HuH-7 (cell line): ENCODE measurements at regions not wholly inside any gene's neighbourhood (a gene's known extent, or its start where the extent isn't known, plus 50 kb on each side); places are given as distances from the start of the nearest gene placed in this dataset.
A peak's percentile ranks its signal among the peaks of the same experiment; 100 is the strongest.
"Not testable (repeated sequence)": the region's sequence is repeated elsewhere in the genome, so short reads cannot be mapped to it uniquely, and the experiment has no call there.

Source experiments
- DNase-seq: peaks from one replicate; pipeline ENCODE4 v3.0.0; 2011; ENCODE audit warnings: low spot score

DNA sequence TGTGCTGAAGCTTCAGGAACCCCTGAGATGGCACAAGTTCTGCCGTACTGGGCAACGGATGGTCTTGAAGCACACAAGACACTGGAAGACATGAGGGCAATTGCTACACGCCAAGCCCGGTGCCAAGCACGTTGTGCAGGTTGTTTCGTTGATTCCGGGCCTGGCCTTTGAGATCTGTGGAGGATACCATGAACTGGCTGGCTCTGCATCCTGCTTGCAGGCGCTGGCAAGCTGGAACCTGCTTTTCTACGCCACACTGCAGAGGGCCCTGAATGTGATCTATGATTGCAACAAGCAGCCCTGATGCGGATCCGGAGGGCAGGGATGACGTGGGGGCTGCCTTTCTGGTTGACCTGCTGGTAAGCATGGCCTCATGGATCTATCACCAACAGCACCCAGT lies 262.5 kb upstream of the ATP10A start:
- DNase-seq = no peak

DNA sequence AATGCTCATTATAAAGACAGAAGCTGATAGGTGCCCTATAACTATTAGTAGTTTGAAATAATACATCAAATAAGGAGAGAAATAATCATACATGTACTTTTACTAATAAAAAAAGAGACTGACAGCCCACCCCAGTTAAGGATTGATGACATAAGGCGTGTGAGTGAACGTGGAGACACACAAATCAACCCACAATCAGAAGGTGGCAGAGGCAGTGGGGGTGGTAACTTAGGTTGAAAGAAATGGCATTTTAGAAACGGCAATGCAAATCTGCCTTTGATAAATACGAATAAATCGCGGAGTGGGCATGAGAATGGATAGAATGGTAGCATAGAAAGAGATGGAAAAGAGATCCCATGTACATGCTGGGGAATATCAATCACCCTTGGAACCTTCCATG lies 256.2 kb upstream of the ATP10A start:
- DNase-seq = no peak

DNA sequence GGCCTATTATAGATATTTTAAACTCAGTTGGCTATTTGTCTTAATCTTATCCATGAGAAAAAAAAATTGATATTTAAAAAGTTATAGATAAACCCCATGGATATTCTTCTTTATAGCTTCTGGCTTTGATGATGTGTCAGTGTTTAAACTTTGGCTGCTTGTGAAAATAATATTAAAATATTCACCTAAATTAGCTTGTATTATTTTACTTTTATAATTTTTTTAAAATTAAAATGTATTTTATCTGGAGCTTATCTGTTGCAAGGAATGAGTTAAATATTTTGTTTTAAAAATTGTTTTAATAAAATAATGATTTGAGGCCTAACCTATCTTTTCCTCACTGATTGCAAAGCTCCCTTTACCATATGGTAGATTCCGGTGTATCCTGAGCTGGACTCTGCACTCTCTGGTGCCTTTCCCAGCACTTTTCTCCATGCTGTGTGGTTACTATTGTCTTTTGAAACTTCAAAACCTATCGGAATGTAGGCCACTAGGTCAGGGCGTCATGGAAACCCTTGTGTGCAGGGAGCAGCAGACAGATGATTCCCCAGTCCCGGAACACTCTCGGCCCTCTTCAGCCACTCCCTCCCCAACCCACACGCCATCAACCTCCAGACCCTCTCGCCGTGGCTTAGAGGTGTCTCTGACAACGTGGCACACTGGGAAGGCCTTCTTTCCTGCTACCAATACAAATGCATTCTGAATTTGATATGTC lies 252.3 kb upstream of the ATP10A start:
- no peak for DNase-seq

DNA sequence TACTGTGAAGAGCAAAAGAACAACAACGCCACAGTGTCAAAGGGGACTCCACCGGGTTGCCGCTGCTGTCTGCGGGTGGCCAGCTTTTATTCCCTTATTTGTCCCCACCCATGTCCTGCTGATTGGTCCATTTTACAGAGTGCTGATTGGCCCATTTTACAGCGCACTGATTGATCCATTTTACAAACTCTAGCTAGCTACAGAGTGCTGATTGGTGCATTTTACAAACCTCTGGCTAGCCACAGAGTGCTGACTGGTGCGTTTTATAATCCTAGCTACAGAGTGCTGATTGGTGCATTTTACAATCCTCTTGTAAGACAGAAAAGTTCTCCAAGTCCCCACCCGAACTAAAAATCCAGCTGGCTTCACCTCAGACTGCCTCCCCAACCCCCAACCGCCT lies 251.0 kb upstream of the ATP10A start:
- DNase-seq = not testable (repeated sequence)

DNA sequence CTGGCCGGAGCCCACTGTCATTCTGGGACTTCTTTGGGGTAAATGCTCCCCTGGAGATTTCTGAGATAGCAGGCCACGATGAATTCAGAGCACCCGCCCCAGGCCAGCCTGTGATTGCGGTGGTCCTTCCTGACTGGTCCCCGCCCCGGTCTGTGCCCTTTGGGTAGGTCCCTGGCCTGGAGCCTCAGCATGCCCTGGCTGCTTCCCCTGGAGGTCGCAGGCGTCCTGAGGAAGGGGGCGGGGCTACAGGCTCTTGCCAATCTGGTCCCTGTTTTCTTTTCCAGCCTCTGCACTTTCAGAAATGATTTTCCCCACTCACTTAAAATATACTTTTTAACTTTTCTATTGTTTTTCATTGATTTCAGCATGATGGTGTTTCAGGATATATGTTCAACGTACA lies 250.2 kb upstream of the ATP10A start:
- DNase-seq = no peak

DNA sequence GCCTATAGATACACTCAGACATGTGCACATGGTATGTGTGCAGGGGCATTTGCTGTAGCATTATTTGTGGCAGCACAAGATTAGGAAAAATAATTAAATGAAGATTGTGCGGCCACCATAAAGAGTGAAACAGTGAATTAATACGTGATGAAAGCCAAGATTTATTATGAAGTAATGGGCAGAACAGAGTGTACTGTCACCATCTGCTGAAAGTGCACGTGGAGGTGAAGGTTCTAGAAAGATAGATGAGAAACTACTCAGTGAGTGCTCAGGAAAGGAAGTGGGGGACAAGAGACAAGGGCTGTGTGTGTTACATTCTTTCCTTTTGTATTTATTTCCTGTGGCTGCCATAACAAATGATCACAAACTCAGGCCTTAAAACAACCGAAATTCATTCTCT lies 246.1 kb upstream of the ATP10A start:
- no peak for DNase-seq

DNA sequence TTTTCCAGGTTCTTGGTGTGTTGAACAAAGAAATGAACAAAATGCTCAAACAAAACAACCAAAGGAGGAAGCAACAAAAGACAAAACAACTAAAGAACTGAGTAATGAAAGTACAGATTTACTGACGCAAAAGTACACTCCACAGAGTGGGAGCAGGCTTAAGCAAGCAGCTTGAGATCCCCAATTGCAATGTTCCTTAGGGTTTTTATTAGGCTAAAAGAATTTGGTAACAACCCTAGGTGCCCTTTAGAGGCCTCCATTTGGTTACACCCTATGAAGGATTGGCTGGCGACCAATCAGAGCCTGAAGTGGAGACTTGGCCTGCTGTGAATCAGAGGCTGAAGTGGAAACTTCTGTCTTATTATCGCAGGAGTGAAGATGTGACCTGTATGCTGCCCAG lies 243.4 kb upstream of the ATP10A start:
- DNase-seq = no peak

DNA sequence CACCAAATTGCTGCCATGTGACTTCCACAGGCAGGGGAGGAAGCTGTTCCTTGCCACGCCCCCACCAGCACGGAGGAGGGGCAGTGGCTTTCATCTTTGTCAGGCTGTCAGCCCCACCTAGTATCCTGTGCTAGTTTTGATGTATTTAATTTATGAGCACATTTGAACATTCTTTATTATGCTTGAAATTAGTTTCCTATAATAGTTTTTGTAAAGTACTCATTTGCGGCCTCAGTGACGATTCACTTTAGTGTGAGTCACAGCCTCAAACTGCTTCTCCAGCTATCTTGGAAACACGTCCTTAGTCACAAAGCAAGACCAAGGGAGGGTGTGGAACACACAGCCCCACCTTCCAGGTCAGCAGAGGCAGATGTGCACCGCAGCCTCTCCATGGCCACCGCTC lies 239.9 kb upstream of the ATP10A start:
- DNase-seq = no peak

DNA sequence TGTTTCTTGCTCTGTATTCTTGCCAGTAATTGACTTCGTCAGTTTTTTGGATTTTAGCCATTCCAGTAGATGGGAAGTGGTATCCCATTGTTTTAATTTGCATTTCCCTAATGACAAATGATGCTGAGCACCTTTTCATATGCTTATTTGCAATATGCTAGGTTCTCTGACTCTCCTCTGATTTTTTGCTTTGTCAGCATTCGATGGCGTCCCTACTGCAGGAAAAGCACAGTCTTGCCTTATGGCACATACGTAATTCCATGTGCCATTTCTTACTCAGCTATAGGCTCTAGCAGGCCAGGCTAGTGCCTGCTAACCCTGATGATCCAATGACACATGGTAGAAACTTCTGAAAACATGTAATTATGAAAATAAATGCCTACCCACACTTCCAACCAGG lies 239.2 kb upstream of the ATP10A start:
- DNase-seq = no peak

DNA sequence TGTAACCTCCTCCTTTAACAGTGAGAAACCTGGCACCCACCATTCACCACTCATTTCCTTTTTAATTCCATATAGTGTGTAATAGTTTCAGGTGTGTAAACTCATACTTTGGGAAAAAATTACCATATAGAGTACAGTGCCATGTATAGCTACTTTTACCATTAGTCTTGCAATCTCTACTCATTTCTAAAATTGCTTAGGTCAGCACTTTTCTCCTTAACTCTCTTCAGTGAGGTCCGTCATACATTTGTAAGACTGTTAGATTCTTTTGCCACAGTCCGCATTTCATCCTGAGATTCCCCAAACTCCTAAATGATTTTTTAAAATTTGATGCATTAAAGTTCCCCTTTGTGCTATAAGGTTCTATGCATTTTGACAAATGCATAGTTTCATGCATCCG lies 238.3 kb upstream of the ATP10A start:
- DNase-seq = no peak

DNA sequence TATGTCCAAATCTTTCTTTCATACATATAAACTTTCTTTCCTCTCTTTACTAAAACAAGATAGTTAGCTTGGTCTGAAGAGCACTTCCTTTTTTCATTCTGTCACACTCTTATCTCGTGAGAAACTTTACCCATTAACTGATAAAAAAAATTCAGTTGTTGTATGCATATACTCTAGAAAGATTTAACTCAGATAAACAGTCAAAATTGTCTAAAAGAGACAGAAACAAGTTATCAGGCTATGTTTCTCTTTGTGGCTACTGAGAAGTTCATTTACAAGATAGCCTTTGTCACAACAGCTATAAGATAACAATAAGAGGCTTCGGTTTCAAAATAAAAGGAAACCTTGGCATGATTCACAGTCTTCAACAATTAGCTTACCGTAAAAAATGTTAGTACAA lies 235.7 kb upstream of the ATP10A start:
- DNase-seq = no peak

DNA sequence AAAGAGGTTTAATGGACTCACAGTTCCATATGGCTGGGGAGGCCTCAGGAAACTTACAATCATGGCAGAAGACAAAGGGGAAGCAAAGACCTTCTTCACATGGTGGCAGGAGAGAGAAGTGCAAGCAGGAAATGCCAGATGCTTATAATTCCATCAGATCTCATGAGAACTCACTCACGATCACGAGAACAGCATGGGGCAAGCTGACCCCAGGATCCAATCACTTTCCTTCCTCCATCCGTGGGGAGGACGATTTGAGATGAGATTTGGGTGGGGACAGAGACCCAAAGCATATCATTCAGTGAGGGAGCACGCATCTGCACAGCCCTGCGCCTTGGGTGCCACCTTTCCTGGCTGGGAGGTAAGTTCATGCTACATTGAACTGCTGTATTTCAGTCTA lies 234.1 kb upstream of the ATP10A start:
- no peak for DNase-seq

DNA sequence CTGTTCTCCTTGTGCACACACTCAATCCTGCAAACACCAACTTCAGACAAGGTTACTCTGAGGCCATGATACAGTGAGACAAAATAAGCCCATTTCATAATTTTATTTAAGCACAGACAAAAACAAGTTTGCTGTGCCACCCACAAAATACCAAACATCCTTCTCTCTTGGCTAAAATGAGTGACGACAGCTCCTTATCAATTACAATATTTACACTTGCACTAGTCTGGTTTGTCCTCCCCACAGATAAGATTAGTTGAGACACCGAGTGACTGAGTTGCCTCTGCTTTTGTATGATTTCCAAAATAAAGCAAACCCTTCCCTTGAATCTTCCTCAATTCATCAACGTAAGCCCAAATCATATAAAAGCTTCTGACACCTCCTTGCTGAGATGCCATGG lies 233.5 kb upstream of the ATP10A start:
- no peak for DNase-seq

DNA sequence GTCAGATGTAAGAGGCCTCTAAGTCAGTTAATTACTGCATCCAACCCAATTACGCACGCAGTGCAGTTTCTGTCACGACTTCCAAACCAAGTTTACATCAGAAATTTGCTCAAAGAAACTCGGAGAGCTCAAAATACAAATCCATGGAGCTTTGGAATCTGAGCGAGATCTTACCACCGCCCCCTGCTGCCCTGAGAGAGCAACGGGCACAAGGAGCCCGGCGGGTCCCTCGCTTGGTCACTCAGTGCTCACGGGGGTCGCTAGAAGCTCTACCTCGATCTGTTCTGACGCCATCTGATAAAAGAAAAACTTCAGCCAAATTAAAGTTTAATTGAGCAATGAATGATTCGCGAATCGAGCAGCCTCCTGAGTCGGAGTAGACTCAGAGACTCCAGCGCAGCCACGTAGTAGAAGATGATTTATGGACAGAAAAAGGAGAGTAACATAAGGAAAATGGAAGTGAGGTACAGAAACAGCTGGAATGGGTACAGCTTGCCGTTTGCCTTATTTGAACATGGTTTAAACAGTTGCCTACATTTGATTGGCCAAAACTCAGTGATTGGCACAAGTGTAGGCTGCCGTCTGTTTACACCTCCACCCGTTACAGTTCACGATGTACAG lies 232.7 kb upstream of the ATP10A start:
- DNase-seq = no peak

DNA sequence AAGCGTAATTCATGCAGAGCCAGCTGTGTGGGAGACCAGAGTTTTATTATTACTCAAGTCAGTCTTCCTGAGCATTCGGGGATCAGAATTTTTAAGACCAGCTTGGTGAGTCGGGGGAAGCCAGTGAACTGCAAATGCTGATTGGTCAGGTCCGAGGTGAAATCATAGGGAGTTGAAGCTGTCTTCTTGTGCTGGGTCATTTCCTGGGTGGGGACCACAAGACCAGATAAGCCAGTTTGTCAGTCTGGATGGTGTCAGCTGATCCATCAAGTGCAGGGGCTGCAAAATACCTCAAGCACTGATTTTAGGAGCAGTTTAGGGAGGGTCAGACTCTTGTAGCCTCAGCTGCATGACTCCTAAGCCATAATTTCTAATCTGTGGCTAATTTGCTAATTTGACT lies 228.1 kb upstream of the ATP10A start:
- DNase-seq = no peak

DNA sequence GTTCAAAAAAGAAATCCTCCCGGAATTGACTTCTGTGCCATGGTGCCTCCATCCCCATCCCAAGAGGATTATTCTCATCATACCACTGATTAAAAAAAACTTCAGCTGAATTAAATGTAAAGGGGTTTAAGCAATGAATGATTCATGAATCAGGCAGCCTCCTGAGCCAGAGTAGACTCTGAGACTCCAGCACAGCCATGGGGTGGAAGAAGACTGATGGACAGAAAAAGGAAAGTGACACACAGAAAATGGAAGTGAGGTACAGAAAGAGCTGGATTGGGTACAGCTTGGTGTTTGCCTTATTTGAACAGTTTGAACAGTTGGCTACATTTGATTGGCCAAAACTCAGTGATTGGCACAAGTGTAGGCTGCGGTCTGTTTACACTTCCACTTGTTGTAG lies 224.8 kb upstream of the ATP10A start:
- DNase-seq = no peak

DNA sequence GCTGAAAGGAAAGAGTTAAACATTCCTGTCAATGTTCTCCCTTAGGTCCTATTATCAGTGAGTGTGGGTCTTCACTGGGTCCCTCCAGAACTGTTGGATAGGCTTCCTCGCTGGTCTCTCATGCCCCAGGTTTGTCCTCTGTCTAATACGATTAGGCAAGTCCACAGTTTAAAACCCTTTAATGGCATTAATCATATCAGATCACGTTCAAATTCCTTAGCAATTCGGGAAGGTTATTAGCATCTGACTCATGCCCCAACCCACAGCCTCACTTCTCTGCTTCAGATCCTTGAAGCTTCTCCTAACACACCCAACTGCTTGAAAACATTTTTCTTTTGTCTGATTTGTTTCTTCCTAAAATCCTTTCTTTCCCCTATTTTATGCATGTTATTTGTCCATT lies 224.3 kb upstream of the ATP10A start:
- DNase-seq = no peak

DNA sequence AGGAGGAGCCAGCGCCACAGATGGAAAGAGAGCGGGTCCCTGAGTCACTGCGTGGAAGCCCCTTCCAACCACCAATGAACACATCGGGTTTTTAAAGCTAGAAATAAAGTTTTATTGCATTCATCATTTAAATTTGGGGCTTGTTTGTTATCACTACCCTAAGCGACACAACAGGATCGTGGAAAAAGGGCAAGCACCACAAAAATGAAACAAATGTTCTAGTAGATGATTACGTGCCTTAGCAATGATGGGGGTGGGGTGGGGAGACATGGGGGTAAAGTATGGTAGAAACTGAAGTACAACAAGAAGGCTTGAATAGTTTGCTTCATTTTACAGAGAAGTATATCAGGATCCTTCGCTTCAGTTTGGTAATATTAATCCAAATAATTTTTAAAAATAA lies 221.6 kb upstream of the ATP10A start:
- no peak for DNase-seq

DNA sequence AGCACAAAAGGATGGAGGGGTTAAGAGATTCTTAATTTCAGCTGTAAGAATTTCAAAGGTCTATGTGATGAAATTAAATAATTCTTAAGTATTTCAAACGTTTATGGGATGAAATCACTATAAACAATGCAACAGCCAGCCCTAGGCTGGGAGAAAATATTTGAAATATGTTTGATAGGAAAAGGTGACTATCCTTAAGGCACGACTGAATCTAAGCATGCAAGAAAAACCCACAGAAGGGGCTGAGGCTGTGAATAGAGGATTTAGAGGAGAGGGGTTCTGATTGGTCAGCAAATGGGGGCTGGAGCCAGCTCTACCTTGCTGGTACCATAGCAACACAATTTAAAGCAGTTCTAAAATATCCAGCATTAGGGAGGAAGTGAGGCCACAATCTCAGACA lies 220.8 kb upstream of the ATP10A start:
- DNase-seq = no peak

DNA sequence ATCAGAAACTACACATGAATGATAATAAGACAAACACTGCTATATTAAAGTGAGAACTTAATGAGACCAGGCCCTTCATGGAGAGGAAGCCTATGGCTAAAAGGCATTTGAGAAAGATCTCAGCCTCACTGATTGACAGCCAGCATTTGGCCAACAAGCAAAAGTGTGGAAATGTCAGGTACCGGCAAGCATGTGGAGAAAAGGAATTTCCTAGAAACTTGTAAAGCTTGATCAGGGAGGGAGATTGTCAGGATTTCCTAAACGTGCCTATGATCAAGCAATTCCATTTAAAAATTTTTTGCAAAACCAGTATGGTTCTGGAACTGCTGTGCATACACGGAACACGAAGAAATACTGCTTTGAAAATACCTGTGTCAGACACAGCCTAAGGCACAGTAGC lies 220.3 kb upstream of the ATP10A start:
- DNase-seq = no peak

DNA sequence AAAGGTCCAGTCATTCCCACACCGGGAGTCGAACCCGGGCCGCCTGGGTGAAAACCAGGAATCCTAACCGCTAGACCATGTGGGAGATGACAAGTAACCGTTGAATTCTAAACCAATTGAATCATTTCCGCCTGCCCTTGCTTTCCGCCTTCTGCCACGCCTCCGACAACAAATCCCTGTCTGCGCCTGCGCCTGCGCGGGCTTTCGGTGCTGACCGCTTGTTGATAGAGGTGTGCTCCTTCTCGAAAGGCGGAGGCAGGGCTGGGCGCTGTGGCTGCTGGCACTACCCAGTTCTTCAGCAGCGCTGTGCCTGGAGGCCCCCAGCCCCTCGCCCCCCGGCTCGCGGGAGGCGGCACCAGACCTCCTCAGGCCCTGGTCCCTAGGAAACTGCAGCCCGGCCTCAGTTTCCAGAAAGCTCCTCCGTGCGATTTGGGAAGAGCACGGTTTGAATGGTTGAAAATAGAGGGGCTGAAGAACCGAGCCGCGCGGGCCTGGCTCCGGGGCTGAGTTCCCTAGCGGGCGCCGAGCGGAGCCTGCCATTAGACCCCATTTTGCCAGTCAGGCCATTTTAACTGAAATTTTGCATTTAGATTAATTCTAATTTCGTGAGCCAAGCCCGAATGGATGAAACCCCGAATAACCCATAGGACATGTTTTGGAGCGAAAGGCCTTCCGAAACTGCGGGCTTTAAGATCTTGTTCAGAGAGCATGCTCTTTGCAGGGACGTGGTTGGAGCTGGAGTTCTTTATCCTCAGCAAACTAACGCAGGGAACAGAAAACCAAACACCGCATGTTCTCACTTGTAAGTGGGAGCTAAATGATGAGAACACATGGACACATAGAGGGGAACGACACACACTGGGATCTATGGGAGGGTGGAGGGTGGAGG lies 219.3 kb upstream of the ATP10A start:
- peak; percentile 70 for DNase-seq

DNA sequence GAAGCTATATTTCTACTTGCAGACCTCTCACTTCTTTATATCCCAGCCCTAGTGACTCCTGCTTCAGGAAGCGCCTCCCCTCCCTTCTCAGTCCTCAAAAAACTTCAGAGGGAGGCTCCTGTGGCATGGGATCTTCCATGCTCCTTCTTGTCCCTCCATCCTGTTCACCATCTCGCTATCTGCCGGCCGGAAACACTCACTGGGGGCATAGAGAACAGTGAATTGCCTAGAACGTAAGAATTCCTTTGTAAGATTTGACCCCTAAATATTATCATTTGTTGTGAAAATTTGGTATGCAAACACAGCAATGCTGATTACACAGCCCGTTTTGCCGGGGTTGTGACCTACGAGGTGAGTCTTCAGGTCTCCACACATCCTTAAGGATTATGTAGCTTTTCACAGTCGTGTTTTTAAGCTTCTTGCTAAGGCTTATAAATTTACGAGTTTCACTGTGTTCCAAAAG lies 218.7 kb upstream of the ATP10A start:
- no peak for DNase-seq

DNA sequence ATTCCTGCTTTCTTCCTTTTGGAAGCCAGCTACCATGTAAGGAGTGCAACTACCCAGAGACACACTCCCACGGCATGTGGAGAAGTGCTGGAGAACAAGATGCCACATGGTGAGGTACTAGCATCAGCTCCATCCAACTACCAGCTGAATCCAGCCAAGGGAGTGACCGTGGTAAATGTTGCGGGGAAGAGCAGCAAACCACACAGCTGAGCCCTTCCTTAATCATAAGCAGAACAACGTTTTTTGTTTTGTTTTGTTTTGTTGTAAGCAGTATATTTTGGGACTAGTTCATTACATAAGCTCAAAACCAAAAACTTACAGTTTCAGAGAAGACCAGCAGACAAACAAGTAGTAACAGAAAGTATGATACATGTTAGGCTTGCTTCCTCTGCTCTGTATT lies 212.6 kb upstream of the ATP10A start:
- DNase-seq = no peak
